GM21619 (cell line): ENCODE measurements at regions not wholly inside any gene's neighbourhood (a gene's known extent, or its start where the extent isn't known, plus 50 kb on each side); places are given as distances from the start of the nearest gene placed in this dataset.
"Not testable (repeated sequence)": the region's sequence is repeated elsewhere in the genome, so short reads cannot be mapped to it uniquely, and the experiment has no call there.

ENCODE experiments used
- ATAC-seq: cut with Tn5 transposase; IDR thresholded peaks from one replicate; pipeline ENCODE4 v1.9.1; 2021; ENCODE audit not compliant: unreplicated experiment

- no peak for ATAC-seq
These were observed 95.4 kb upstream of the ANXA1 start for GRCh38 chr9:73056245-73056644.

GRCh38 chr9:73054091-73054490, 97.6 kb upstream of the ANXA1 start:
- ATAC-seq: no peak

GRCh38 chr9:73053543-73053942, 98.1 kb upstream of the ANXA1 start:
- no peak for ATAC-seq

DNA sequence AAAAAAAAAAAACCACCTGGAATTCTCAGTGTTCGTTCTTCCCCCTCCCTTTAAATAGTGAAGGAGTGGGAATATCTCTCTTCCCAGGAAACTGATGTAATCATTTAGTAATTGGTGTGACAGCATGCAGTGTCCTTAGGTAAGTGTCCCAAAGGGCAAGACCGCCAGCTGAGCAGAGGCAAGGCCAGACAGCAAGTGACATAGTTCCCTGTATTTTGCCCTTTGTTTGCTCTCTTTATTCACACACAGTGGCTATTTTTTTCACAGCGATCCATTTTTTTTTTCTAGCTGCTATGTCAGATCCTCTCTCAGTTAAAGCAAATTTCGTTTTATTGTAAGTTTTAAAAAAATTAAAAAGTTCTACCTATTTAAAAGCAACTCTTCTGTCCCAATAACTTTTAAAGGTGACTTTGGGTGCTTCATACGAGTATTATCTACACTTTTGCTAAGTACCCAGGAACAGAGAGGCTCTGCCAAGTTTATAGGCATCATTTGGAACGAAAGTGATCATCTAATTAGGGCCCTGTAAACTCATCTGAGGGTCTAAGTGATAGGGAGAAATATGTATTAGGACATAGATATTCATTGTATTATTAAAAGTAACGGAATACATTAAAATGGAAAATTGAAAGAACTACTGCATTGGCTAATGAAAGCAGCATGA, 98.2 kb upstream of the ALDH1A1 start:
- no peak for ATAC-seq

DNA sequence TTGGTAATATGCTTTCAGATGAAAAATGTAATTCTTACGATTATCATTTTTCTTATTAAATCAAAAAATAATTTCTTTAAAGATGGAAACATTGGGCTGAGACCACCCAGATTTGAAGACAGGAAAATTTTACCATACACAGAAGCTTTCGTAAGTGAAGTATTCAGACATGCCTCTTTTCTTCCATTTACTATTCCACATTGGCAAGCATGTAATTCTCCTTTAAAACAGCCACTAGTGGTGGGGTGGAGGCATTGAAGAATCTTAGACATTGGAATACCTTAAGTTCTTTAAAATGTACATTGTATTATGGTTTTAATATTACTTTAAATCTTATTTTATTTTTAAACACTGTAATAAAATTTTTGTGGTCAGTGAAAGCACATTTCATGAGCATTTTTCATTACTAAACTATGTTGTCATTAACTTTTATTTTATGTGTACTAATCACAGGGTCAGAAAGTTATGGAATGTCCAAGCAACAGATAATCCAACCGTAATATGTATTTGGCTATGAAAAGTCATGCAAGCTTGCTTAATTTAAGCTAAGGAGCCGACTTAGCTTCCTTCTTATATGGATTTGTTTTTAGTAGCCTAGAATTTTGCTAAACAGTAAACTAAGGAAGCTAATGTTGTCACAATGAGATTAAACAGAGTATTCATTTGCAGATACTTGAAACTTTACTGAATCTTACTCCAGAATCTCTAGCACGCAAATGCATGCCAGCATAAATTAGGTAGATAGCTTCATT, 97.4 kb upstream of the ALDH1A1 start:
- ATAC-seq: no peak

DNA sequence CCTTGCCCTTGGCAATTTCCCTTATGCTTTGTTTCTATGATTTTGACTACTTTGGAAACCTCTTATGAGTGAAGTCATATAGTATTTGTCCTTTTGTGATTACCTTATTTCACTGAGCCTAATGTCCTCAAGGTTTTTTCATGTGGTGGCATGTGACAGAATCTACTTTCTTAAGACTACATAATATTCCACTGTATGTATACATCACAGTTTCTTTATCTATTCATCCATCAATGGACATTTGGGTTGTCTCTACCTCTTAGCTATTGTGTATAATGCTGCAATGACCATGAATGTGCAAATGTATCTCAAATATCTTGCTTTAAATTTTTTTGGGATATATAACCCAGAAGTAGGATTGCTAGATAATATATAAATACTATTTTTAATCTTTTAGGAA, 96.4 kb upstream of the ALDH1A1 start:
- no peak for ATAC-seq

- no peak for ATAC-seq
These were observed 93.9 kb upstream of the ALDH1A1 start for GRCh38 chr9:73046769-73047168.

DNA sequence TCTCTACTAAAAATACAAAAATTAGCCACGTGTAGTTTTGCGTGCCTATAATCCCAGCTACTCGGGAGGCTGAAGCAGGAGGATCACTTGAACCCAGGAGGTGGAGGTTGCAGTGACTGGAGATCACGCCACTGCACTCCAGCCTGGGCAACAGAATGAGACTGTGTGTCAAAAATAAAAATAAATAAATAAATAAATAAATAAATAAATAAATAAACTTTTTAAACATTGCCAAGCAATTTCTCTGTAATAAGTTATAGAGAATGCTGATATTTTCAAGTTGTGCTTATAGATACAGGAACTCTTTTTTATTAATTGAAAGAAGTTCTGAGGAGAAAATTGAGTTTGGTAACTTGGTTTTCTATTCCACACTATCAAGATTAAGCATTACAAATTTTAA, 91.9 kb upstream of the ALDH1A1 start:
- not testable (repeated sequence) for ATAC-seq

- no peak for ATAC-seq
These were observed 89.3 kb upstream of the ALDH1A1 start for GRCh38 chr9:73042155-73042554.

DNA sequence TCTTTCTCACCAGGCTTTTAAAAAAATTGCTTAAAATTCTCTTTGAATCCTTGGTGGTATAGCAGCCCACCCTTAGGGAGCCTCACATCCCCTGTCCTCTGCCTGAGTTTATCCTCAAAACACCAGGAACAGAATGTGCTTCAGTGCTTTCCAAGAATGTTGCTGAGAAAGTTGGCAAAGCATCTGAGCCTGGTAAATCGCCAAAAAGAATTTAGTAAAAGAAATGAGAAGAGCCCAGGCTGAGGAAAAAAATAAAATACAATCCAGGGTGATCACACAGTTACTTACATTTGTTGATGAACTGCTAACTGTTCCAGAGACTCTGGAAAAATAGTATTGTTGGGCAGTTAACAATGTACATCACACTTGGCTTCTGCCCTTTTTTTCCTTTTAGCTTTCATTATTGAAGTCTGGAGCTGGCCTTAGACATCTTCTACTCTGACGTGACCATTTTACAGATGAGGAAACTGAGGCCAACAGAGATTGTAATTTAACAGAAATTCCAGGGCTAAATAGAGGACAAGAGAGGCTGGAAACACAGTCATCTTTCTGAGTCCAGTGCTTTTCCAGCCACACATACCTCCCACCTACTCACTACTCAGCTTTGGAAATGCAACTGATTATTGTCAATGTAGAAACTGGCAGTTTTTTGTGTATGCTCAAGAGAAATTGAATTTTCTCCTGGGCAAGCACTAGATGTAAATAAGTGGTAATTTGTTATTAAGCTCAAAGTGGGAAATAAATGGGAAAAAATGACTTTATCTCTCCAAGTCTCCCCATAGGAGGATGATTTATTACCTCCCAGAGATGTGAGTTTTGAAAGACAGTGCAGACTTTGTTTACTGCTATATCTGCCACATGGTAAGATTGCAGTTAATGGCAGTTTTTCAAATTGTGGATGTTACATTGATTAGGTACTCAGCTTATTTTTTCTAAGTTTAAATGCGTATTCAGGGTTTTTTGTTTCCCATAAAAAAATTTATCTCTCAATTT, 86.7 kb upstream of the ALDH1A1 start:
- ATAC-seq: no peak

- ATAC-seq: no peak
These were observed 85.8 kb upstream of the ALDH1A1 start for GRCh38 chr9:73038613-73039012.

DNA sequence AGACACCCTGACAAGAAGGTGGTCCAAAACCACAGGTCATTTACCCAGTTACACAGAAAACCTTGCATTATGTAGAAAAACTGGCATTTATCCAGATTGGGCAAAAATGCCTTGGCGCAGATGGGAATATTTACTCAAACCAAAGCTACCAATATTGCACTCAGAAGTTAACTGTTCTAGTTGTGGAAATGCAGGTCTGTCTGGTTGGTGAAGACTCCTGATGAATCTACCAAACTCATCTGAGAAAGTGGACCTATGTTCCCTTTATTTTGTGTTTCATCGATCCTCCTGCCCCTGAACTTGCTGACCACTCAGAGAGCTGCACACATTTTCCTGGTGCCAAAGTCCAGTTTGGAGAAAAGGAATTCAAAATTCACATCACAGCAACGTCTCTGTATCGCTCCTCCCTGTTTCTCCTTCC, 85.2 kb upstream of the ALDH1A1 start:
- ATAC-seq: no peak

- no peak for ATAC-seq
These were observed 84.8 kb upstream of the ALDH1A1 start for GRCh38 chr9:73037613-73038012.

- no peak for ATAC-seq
These were observed 82.1 kb upstream of the ALDH1A1 start for GRCh38 chr9:73034962-73035361.

GRCh38 chr9:73031350-73031749, 78.5 kb upstream of the ALDH1A1 start:
- ATAC-seq: no peak

- no peak for ATAC-seq
These were observed 77.6 kb upstream of the ALDH1A1 start for GRCh38 chr9:73030370-73031030.

DNA sequence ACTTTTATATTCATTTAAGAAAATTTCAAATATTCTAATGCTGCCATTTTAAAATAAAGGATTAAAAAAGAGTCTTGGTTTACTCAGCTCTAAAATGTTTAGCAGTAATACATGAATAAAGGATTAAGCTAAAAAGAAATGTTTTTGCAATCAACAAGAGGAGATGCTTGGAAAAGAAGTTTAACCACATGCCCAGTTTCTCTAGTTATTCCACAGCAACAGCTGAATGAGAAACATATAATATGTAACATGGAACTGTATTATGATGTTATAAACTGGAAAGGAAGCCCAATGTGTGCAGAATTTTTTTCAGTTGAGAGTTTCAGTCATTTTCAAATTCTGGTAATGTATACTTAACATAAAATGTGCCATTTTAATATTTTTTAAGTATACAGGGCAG, 76.5 kb upstream of the ALDH1A1 start:
- ATAC-seq: no peak

- ATAC-seq: no peak
These were observed 73.5 kb upstream of the ALDH1A1 start for GRCh38 chr9:73026375-73026774.

- ATAC-seq: no peak
These were observed 71.8 kb upstream of the ALDH1A1 start for GRCh38 chr9:73024601-73025034.

- peak; percentile 61 for ATAC-seq
These were observed 70.2 kb upstream of the ALDH1A1 start for GRCh38 chr9:73023025-73023541.

DNA sequence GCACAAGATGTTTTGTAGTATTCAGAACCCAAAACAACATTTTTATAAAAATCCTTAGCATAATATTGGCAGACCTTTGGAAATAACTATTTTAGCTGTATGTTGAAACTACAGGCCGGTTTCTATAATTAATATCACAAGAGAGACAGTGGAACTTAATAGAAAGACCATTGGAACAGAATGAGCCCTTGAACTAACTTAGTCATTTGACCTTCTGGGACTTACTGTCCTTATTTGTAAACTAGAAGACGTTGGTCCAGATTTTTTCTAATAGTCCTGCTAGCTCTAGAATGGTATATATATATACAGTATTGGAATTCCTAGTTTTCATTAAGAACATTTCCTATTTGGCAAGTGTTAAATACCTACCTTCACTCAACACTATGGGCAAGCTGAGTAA, 69.5 kb upstream of the ALDH1A1 start:
- no peak for ATAC-seq
